NCI-H1694 treated with DMSO at 0.1 percent for 48 hours (cell line): ENCODE measurements at regions not wholly inside any gene's neighbourhood (a gene's known extent, or its start where the extent isn't known, plus 50 kb on each side); places are given as distances from the start of the nearest gene placed in this dataset.

Source experiments
- DNase-seq: peaks from one replicate; lab custom pipeline; 2025; lab: John Stamatoyannopoulos, UW

DNA sequence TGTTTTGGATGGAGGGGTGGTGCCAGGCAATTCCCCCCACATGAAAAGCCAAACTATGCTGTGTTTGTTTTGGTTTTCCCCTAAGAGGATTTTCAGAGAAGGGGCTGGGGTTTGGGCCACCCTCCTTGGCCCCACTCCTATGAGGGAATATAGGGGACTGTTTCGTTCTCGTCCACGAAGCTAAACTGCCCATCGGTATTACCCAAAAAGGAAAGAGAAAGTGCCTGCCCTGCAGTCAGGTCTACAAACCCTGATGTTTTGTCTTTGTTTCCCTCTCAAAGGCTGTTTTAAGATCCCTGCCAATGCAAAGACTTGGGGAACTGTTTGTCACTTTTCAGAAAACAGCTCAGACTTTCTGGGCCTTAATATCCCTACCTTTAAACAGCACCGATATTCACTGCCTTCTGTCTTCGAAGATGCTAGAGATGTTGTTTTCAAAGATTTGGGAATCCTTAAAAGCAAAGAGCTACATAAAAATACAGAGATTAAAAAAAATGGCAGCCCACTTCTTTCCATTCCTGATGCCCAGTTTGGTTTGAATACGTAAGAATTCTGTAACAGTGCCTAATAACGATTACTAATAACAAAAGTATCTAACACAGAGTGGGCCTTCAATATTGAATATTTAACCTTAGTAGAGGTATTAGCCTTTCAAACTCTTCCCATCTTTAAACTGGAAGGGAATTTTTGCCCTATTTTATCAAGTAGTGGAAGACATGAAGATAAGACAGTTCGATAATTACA, 518.4 kb downstream of the MED13L start:
- DNase-seq = no peak

DNA sequence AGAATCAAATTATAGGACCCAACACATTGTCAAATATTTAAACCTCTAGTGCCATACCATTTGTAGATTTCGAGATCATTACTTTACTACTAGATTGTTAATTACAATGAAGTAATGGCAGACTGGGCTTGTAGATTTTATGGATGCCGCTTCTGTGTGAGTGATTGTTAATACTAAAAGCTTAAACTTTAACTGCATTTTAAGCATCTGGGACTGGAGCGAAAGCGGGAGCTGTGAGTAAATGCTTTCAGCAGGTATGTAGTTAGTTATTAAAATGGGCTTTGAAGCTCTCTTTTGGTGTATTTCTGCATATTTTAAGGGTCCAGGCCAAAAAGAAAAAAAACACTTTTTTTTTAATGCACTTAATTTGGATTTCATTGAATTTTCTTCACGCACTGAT, 519.3 kb downstream of the MED13L start:
- DNase-seq = no peak

DNA sequence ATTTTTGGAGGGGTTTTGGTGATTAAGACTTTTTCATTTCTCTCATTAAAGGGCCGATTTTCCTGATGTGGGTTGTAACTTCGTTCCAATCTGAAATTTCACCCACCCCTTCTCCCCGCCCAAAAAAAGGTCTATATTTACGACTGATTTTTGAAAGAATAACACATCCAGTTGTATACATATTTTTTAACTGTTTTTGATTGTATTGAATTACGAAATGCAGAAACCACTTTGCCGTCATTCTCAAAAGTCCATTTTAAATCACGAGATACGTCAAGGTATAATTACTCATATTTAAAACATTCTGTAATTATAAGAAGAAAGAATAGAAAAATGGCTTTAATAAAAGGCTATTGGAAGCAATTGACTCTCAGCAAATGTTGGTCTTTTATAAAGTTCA, 520.7 kb downstream of the MED13L start:
- no peak for DNase-seq

DNA sequence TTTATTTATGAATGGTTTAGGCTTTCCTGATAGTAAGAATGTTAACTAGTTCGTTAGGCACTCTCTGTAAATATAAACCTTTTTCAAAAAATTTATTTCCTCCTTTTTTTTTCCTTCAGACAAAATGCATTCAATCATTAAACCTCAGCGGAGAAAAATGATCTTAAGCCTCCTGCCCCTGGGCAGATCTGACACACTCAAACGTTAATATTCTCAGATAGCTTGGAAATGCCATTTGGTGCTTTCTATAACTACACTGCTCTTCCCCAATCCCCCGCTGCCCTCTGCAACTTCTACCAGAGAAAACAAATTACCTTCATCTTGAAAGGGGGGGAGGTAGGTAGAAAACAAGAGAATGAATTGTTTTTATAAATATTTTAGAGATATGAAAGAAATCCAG, 521.2 kb downstream of the MED13L start:
- no peak for DNase-seq

DNA sequence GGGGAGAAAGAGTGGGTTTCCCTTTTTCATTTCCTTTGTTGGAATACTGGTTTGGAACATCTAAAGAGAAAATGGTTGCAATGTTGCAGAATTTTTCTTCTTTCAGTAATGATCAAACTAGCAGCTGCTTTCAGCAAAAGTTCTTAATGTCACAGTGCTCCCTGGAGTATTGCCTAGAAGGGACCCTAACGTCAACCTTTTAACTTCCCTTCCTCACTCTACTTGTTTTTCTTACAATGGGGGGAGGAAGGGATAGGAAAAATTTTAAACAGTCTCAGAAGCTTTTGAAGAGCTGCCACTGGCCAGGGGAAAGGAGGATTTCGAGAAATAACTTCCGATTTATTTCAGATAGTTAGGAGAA, 521.8 kb downstream of the MED13L start:
- no peak for DNase-seq

DNA sequence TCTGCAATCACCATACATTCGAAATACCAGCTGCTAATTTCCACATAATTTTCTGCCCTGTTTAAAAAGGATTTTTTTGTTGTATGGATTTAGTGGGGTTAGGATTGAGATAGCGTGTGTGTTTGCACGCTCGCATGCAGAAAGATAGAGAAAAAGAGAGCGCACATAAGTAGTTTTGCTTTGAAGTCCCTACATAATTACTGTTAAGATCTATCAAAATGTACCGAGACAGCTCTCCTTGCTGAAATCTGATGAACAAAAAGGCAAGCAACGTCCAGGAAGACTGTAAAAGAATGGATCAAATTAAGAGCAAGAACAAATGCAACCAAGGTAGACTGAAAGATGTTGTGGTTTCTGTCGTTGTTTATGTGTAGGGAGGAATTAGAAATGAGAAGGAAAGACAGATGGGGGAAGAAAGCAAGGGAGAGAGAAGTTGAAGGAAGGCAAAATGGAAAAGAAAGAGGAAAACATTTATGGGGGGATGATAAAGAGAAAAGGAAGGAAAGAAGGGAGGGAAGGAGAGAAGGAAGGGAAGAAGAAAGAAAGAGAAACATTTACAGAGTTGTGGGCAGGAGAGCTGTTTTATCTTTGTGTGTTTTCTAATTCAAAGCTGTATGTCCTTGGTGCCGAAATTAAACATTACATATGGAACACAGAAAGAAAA, 522.3 kb downstream of the MED13L start:
- no peak for DNase-seq

DNA sequence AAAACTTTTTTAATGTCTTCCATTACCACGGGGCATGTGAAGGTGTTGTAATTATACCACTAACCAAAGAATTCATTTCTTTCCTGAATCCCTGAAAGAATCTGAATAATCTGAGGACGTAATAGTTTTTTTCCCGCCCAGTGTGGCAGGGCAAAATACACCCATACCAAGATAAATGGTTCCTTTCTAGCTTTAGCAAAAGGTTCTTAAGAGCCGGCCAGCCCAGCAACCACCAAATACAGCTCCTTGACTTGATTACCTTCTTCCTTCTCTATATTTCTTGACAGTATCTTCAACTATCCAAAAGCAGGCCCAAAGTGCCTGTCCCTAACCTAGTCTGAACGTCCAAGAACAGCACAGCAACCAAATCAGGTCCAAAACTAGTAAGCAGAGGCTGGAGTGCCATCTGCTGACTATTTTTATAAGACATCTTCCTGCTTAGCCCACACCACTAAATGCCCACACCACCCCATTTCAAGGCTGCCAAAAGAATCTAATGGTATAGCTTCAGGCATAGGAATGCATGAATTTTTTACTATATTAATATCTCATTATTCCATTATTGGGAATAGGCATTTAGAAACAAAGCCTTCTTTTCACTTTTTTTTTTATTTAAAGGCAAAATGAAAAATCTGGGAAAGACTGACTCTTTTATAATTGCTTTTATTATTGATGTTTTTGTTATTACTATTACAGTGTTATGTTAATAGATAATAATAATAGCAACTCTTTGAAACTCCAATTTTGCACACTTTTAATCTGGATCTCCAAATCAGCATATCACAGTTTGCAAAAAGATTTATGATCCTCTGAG, 524.4 kb downstream of the MED13L start:
- DNase-seq = peak; percentile 2

DNA sequence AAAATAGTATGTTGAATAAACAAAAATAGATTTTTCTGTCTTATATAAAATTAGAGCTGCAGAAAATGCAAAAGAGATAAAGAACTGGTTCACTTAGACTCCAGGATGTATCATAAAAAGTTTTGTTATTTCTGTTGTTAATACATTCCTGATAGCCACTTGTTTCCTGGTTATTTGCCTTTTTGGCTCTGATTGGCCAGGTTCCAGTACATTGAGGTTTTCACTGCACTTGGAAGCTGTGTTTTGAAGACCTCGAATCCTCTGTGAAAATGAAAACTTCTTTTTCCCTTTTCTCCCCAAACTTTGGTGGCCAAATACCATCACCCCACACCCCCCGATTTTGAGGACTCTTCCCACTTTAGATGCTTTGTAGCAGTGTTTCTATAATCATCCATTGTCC, 525.3 kb downstream of the MED13L start:
- no peak for DNase-seq

DNA sequence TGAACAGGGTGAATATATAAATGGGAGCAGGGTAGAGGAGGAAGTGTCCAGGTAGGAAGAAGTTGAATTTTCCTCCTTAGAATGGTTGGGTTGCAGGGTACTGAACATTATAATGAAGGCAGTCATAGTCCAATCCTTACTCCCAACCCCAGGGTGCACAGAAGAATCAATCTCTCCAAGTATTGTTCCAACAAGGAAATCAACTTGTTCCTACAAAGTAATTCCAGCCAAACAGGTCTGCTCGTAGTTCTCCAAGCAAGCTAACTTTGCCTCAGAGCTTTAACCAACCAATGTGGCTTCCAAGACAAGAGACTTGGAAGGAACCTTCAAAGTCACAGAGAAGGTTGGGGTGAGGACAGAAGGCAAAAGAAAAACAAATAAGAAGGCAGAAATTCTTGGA, 527.2 kb downstream of the MED13L start:
- DNase-seq = no peak

DNA sequence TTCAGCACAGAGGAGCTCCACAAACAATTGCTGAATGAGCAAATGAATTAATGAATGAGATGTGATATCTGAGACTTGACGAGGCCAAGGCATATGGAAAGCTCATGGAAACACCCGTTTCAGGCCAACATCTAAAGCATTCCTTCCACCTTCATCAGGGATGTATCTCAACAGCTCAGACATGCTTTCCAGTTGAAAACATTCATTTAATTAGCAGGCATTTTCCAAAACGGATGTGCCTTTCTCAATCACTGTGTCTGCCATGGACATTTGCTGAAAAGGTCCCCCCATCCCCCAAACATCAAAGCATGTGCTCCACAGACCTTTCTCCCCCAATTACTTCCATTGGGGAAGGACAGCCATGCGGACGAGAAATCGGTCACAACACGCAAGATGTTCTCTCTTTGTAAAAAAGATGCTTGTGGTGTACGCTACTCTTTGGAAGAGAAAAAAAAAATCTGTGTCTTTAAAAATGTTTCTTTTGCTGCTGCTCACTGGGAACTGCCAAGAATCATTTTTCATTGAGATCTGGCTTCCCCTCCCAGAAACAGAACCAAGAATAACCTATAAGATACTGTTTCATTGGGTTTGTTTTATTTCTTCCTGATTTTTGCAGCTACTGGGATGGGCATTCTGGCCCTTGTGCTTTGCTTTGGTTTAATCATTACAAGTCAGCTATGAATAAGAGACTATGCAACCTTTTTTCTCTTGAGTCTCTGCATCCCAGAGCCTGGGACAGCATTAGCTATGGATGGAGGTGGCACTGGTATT, 528.2 kb downstream of the MED13L start:
- no peak for DNase-seq

DNA sequence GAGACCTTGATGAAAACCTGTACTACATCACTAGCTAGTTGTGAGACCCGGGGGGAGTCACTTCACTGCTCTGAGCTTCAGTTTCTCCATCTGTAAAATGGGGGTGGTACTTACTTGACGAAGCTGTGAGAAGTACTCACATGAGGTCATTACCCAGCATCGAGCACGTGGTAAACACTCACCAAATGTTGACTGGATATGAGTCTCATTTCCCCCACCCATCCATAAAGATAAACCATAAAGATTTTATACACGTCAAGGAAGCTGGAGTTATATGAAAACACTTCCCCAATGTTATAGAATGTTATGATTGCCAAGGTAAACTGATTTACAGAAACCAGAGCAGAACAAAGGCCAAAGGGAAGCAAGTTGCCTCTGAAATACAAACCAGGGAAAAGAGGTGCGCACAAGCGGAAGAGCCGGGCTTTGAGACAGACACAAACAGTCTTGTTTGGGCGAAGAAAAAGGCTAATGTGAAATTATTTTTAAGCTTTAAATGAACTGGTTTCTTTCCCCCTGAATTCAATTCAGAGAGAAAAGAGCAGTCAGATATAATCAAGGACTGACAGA, 536.8 kb downstream of the MED13L start:
- no peak for DNase-seq

DNA sequence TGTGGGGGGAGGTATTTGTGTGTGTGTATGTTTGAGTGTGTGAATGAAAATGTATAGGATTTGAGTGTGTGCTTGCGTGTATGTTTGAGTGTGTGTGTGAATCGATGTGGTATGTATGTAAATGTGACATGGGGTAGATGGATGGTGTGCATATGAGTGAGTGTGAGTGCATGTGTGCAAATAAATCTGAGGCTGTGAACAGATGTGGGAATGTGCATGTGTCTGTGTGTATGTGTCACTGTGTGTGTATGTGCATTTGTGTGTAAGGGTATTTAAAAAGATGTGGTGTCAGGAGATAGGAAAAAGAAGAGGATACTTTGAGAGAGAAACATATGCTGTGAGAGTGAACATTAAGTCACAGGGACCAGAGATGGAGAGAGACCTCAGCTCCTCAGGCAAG, 539.6 kb downstream of the MED13L start:
- no peak for DNase-seq

DNA sequence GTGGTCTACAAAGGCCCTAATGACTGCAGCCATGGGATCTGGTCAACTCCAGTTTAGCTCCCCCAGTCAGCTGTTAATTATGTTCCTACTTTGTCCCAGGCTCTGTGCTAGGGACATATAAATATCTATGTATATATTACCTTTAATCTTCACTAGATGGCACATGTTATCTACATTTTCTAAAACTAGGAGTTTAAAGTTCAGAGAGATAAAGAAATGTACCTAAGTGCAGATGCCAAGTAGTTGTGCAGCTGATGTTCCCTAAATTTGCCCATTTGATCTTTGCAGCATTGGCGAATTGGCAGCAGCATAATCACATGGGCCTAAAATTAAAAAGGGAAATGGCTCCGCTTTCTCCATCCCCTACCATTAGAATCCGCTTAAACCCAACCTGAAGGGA, 541.1 kb downstream of the MED13L start:
- DNase-seq = no peak

DNA sequence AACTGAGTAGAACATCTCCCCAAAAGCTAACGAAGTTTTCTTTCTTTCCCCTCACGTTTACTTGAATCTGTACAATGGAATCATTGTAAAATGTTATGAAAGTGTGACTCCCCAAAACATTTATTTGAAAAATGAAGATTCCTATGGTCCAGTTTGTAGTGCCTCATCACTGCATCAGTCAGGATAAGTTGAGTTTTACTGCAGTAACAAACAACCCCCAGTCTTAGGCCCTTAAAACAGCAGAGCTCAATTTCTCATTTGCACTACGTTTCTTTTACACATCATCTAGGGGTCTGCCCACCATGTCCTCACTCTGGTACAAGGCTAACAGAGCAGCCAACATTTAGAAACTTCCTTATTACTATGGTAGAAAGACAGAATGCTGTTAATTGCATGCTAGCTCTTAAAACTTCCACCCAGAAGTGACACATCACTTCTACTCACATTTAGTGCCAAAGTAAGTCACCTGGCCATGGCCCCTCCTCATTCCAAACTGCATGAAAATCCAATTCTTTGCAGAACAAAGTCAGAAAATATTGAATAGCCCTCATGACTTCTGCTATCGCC, 546.4 kb downstream of the MED13L start:
- DNase-seq = no peak

DNA sequence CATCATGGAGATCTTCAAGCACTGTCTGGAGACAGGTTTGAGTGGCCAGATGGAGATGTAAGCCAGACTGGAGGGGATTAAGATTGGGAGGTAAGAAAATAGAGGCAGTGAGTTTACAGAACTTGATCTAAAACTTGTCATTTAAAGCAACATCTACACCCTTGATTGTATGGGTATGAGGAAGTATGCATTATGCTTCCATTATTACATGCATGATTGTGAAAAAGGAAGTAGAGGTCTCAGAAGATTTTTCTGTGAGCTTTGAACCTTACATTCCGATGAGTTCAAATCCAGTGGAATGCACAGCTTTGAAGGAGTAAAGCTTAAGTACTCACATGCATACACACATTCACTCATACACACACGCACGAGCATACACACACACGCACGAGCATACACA, 550.8 kb downstream of the MED13L start:
- no peak for DNase-seq

DNA sequence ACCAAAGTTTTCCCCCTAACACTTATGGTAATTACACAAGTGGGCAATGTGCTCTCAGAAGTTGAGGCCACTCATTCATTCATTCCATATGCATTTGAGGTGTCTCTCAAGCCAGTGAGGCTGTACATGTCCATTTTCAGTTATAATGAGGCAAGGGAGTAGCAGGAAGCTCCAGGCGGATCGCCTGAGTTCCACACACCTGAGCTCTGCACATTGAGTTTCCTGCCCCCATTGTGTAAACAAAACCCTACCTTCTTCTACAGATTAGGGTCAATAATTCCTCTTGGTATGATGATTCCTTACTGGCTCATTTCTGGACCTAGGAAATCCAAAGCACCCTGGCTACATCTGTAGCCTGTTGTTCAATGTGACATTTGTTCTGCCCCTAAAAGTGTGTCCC, 555.3 kb downstream of the MED13L start:
- no peak for DNase-seq

DNA sequence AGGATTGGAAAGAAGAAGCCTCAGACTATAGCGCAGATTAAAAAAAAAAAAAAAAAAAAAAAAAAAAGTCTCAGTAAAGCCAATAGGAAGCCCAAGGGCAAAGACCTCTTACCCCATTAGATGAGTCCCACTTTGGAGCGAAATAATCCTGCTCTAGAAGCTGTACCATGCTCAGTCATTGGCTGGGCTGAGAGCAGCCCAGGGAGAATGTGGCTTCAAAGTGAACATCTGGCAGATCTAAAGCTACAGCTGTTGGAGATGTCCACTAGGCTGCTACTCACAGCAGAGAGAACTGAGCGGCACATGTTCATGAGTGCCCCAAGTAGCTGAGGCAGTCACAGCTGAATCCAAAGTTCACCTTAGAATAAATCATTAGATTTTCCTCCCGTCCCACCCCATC, 560.9 kb downstream of the MED13L start:
- no peak for DNase-seq

DNA sequence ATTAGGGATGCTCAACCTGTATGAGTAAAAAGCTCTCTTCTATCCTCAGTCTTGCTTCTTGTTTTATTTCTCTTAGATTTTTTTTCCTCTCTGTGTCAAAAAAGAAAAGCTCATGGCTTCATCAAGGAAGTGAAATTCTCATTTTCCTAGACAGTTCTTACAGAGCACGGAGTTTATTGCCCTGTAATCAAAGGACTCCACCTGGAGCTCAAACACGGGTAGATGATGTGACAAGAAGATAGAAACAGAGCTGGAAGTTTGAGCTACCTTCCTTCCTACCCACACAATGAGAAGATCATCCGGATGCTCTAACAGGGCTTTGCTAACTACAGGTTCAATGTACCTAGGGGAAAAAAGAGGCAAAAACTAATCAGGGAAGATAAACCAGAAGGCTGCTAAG, 564.8 kb downstream of the MED13L start:
- DNase-seq = no peak

DNA sequence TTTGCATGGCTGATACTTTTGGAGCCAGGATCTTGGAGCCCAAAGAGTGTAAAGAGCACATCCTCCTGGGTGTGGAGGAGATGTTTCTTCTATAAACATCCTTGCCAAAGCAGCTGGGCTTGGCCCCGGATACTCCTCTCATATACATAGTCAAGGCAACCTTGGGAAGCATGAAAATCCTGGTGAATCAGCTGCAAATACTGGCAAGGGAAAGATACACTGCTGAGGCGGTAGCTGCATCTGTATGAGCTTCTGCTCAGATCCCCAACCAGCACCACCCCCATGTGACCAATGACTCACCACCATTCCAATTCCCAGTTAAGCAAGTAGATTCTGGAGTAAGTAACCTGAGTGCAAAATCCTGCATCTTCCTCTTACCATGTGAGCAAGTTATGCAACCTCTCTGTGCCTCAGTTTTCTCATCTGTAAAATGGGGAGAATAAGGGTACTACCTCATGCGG, 567.4 kb downstream of the MED13L start:
- DNase-seq = no peak

DNA sequence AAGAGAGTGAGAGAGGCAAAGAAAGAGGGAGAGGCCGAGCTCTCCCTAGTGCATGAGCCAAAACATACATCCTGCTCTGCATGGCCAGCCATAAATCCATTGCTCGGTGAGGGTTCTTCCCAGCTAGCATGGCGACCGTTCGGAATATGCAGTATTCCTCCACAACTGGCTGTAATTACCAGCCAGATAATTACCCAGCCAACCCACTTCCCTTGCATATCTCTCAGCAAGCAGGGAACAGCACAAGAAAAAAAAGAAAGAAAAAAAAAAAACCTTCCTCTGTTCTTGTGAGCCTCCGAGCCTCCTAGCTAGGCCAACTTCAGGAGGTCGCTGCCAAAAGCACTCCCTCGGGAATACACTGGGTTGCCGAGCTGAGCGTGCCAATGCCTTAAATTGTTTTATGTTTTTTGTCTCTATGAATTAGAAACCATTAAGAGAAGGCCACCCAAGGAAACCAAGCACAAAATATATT, 567.9 kb downstream of the MED13L start:
- DNase-seq = no peak

DNA sequence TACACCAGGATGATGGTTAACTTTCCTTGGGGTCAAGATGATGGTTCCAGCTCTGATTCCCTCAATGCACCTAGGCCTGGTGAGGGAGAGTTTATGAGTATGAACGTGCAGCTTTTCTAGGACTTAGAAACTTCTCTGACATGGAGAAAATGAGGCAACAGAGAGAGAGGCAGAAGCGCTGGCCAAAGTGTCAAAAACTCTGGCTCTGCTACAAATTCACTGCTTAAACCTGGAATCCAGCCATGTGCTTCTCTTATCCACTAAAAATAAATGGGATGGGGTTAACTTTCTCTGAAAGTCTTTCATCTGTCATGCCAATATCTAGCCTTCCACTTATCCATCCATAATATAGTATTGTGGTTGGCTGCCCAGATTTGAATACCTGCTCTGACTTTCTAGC, 568.7 kb downstream of the MED13L start:
- no peak for DNase-seq
